GM21381 (cell line): ENCODE measurements at regions not wholly inside any gene's neighbourhood (a gene's known extent, or its start where the extent isn't known, plus 50 kb on each side); places are given as distances from the start of the nearest gene placed in this dataset.
"Not testable (repeated sequence)": the region's sequence is repeated elsewhere in the genome, so short reads cannot be mapped to it uniquely, and the experiment has no call there.

Source experiments
- ATAC-seq: cut with Tn5 transposase; IDR thresholded peaks from one replicate; pipeline ENCODE4 v1.9.1; 2021; ENCODE audit warnings: mild to moderate bottlenecking, moderate library complexity; ENCODE audit not compliant: unreplicated experiment

GRCh38 chr11:26896719-26897118 is 97.2 kb upstream of the FIBIN start:
- ATAC-seq: no peak

- ATAC-seq: no peak
Measured at GRCh38 chr11:26898799-26899198, 95.1 kb upstream of the FIBIN start.

- ATAC-seq: no peak
Measured at GRCh38 chr11:26901162-26901561, 92.8 kb upstream of the FIBIN start.

- ATAC-seq: no peak
Measured at GRCh38 chr11:26904132-26904531, 89.8 kb upstream of the FIBIN start.

- ATAC-seq: no peak
Measured at GRCh38 chr11:26904801-26905200, 89.1 kb upstream of the FIBIN start.

GRCh38 chr11:26905368-26905767 is 88.5 kb upstream of the FIBIN start:
- no peak for ATAC-seq

GRCh38 chr11:26909515-26909914 is 84.4 kb upstream of the FIBIN start:
- no peak for ATAC-seq

GRCh38 chr11:26909991-26910591 is 83.8 kb upstream of the FIBIN start:
- ATAC-seq: no peak

GRCh38 chr11:26914968-26915367 is 78.9 kb upstream of the FIBIN start:
- peak; percentile 54 for ATAC-seq

GRCh38 chr11:26916805-26917204 is 77.1 kb upstream of the FIBIN start:
- no peak for ATAC-seq

- no peak for ATAC-seq
Measured at GRCh38 chr11:26928582-26928981, 65.3 kb upstream of the FIBIN start.

GRCh38 chr11:26929806-26930517 is 64.0 kb upstream of the FIBIN start:
- no peak for ATAC-seq

GRCh38 chr11:26930518-26931247 is 63.2 kb upstream of the FIBIN start:
- no peak for ATAC-seq

GRCh38 chr11:26931248-26931631 is 62.7 kb upstream of the FIBIN start:
- ATAC-seq: no peak

- ATAC-seq: no peak
Measured at GRCh38 chr11:26931881-26932280, 62.0 kb upstream of the FIBIN start.

GRCh38 chr11:26936109-26936508 is 57.8 kb upstream of the FIBIN start:
- no peak for ATAC-seq

GRCh38 chr11:26937386-26937785 is 56.5 kb upstream of the FIBIN start:
- ATAC-seq: no peak

- not testable (repeated sequence) for ATAC-seq
Measured at GRCh38 chr11:26940501-26940900, 53.4 kb upstream of the FIBIN start.

GRCh38 chr11:26942356-26942755 is 51.6 kb upstream of the FIBIN start:
- ATAC-seq: no peak

- no peak for ATAC-seq
Measured at GRCh38 chr11:26943636-26944035, 50.3 kb upstream of the FIBIN start.
